GM03348 (cell line): ENCODE measurements at regions not wholly inside any gene's neighbourhood (a gene's known extent, or its start where the extent isn't known, plus 50 kb on each side); places are given as distances from the start of the nearest gene placed in this dataset.
A peak's percentile ranks its signal among the peaks of the same experiment; 100 is the strongest.

Experiments used
- DNase-seq: peaks from one replicate; pipeline ENCODE4 v3.0.0; 2012; ENCODE audit warnings: low spot score

DNA sequence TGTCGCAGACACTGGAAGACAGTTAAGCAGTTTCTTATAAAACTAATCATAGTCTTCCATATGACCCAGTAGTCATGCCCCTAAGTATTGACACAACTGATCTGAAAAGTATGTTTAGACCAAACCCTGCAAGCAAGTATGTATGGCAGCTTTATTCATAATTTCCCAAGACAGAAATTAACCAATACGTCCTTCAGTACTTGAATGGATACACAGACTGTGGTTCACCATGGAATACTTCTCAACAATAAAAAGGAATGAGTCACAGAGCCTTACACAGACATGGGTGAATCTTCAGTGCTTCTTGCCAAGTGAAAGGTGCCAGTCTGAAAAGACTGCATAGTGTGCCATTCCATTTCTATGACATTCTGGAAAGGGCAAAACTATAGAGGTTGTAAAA is 50.2 kb upstream of the AKR1E2 start:
- peak; percentile 69 for DNase-seq

DNA sequence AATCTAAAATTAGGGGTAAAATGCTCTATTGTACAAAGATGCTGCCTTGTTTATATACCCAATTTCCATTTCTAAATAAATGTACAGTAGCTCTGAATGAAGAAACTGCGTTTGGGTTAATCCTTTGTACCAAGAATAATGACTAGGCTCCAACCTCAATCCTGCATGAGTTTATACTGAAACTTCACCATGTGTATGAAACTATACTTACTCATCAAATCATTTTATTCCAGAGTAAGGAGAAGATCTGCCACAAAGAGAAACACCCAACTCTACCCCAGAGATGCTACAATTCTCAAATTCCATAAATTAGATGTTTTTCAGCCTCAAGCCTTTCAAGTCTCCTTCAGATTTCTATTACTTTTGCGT is 53.8 kb upstream of the AKR1E2 start:
- no peak for DNase-seq

DNA sequence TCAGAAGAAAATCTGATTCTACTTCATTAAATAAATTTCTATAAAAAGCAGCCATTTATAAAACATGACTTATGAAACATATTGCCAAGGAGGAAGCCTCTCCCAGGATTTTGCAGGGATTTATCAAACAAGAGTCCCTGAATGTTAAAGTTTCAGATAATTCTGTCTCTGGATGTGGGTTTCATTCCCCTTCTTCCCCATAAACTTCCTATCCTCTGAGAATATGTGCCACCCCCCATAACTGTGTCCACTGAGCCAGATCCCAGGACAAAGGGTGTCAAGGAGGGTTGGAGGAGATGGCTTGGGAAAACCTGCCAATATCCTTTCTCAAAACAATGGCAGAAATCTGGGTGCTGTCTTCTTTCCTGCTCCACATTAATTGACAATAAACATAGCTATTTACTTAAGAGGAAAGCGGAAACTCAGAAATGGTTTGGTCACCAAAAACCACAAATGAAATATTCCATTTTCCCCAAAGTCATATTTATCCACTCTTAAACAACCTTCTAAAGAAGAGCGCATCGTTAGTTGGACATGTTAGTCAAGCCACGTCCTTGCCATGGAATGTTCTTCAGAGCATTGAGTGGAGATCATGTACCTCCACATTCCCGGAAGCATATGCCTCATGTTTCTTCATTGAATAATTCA is 54.3 kb upstream of the AKR1E2 start:
- peak; percentile 39 for DNase-seq

DNA sequence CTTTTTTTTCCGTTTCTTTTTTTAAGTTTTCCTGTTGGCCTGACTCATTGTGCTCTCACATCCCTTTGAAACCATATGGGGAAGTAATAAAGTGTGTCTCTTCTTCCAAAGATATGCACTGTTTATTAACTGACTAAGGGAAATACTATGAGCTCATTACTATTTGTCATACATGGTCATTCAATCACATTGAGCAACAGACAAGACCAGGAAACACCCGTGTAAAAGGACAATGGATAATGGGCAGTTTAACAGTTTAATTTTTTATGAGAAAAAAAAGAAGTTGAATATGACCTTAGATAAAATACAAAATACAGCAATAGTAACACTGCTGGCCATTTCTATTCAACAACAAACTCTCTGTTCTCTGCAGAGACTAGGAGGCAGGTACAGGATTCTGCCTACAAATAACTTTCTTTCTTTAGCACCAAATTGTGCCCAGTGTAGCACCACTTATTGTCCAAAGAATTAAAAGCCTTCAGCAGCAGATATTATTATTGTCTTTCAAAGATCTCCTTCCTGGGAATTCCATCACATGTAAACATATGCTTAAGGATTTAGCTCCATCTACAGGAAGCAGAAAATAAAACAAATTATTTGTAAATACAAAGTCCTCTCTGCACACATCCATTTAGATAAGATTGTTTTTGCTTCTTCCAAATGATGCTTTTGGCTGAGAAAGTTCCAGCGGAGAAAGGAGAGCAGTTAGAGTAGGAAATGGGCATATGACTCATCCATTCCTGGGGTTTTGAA is 55.0 kb upstream of the AKR1E2 start:
- peak; percentile 52 for DNase-seq

DNA sequence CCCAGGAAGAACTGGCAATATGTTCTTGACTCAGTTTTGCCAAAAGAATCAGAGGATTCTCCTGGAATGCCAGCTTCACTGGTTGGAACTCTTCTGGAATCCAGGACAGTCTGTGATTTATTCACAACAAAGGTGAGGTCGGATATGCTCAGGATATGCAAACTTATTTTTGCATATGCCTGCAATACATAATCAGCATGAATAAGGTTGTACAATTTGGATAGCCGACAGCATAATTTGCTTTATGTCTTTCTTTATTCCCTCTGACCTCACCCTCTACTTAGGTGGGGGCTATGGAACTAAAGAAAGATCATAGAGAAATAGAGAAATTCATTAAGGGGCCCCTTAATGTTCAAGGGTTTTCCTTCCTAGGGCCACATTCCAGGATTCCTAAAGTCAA is 57.6 kb upstream of the AKR1E2 start:
- DNase-seq: no peak

DNA sequence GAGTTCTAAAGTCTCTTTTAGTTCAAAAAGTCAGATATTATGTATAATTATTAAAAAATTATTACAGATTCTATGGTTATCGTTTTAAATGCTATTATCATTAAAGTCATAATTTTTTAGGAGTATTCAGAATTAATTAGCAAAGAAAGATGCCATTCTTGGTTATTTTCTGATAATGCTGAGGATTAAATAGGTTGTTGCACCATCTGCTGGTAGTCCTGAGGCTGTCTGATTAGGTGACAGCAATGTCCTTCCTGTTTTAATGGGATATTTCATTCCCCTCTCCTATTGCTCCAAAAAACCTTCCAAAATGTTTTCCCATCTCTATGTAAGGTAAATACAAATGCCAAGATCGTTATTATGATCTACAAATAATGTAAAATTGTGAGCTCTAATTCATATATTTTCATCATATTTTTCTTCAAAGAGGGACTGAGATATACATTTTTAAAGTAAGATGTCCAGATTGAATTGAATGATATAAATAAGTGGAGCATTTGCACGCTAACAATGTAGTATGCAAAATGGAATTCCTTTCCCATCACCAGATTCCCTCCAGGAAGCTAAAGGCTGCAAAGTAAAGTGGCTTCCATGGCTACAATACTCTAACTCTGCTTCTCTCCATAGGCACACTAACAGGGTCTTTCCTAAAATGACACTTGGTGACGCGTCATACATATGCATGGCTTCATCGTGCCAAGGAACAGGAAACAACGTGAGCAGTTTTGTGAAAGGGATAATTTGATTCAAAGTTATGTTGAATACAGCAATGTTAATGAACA is 58.8 kb upstream of the AKR1E2 start:
- DNase-seq: peak; percentile 18

DNA sequence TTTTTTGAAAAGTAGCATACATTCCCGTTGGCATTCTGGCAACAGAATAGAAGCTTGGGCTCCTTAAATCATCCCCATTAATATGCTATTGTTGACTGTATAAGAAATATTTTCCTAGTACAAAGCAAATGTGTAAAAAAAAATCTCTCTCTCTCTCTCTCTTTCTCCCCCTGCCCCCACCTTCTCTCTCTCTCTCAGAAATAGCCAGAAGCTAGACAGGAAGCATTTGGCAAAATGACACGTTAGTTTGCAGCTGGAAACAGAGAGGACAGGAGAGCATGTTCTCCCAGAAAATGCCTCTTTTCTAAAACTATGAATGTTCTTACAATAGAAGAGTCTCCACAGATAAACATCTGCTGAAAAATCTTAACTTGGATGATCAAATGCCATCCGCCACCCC is 59.6 kb upstream of the AKR1E2 start:
- no peak for DNase-seq

DNA sequence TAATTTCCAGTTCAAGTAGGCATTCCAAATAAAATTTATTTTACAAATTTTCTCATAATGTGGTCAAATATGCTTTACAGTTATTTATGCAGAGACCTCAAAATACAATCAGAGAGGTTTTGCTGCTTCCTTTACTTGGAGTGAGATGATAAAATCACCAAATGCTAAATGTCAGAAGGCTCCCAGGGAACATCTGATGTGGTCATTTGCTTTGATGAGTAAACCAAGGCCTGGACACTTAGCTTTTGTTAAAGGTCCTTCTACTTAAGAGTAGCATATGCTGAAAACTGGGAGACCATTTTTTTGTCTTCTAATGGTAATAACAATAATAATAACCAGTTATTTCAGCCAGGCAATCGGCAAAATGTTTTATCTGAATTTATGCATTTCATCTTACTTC is 60.6 kb upstream of the AKR1E2 start:
- no peak for DNase-seq

DNA sequence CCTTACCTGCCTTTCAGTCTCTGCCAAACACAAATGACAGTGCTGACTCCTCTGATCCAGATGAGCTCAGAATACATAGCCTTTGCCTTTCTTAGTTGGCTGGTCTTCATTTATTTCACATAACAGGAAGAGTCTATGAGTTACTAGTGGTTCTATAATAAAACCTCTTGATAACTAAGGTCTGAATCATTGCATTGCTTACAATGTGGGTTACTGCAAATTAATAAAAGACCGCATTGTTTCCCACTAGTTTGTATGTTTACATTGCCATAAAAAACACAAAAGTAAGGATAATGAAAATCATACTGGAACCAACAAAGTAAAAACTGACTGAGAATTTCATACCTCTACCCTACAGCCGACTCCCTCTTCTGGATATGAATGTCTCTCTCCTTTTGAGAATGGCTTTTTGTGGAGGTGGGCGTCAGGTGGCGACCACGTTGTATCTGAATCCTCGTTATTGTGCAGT is 62.0 kb upstream of the AKR1E2 start:
- DNase-seq: peak; percentile 45

DNA sequence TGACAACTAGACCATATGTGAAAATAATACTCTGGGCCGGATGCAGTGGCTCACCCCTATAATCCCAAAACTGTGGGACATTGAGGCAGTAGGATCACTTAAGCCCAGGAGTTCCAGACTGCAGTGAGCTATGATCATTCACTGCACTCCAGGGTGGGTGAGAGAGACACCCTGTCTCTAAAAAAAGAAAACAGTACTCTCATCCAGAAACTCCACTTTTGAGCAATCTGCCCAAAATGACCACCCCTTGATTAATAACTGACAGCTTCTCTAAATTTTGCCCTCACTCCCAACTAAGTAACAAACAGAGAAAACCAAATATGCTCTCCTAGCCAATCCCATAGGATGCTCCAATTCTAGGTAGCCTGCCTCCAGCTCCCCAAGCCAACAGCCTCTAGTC is 62.5 kb upstream of the AKR1E2 start:
- DNase-seq: no peak

DNA sequence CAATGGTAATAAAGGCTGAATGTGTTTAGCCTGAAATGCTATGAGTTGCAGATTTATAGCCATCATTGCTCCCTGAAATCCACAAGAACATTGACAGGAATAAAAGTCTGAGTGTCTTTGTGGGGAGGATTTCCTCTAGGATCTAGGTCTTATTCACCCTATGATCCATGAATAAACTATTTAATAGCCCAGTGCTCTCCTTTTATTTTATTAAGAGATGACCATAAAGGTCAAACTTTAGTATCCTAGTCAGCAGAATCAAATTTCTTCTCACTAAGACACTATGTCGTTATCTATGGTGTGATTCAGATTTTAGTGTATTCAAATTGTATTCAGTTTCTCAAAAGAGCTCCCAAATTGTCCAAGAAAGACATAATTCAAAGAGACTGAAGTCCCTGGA is 67.8 kb upstream of the AKR1E2 start:
- DNase-seq: no peak

DNA sequence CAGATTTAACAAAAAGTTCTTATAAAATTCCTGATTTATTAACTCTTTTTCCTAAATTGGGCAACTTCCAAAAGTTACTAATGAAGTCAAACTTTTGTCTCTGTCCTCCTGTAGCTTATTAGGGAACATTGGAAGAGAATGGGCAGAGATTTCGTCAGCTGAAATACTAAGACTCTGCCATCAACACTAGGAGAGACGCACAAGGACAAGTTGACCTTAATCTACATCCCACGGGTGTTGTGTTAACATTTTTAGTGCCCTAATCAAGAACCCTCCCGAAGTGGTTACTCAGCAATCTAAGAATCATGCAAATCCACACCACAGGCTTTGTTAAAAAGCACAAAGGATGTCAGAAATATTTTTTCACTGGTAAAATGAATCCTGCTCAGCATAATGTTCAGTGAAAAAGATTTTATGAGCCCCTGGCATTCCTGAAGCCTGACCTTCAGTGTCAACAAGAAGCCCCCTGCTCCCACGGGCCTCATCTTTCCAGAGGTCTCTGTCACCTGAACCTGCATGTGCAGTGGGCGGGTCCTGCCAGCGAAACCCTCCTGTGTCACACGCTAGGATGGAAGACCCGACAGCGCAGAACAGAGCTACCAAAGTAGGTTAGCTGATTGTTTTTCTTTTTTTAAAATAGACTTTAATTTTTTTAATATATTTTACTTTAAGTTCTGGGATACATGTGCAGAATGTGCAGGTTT is 70.6 kb upstream of the AKR1E2 start:
- DNase-seq: no peak

DNA sequence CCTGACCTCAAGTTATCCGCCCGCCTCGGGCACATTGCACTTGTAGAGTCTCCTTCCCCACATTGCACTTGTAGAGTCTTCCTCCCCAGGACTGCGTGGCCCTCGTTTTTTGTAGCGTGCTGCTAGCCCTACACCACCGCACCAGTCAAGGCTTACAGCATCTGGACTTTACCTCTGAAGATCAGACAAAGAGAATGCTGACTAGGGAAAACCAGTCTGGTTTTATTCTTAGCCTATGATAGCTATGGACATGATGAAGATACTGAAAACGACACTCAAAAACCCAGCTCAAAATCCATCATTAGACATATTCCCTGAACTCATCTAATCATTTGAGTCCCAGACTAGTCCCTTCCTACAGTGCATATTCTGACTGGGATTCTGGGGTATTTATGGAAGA is 71.9 kb upstream of the AKR1E2 start:
- DNase-seq: no peak

DNA sequence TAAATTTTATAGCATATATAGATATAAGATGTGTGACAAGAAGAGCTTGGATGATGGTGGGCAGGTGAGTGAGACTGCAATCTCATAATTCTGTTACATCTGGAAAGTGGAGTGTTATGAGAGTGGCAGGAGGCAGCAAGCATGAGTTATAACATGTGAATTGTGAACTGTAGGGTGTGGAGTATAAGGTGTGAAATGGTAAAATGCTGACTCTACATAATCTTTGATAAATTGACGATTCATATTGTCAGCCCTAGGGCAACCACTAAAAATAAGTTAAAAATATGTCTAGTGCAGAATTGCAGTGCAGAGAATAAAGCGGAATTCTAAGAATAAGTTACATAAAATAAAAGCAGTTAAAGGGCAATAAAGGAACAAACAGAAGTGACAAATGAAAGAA is 74.8 kb upstream of the AKR1E2 start:
- DNase-seq: no peak

DNA sequence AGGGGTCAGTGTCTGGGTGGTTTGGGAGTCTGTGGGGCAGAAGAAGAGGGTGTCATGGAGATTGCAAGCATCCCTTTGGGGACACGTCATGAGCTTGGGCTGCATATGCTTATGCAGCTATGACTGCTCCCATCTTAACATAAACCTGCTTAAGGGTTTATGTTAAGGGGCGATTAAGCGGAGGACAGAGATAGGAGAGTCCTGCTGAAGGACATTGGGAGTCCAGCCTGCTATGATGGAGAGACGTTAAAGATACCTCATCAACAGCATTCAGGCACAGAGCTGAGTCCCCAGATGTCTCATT is 76.8 kb upstream of the AKR1E2 start:
- DNase-seq: no peak

DNA sequence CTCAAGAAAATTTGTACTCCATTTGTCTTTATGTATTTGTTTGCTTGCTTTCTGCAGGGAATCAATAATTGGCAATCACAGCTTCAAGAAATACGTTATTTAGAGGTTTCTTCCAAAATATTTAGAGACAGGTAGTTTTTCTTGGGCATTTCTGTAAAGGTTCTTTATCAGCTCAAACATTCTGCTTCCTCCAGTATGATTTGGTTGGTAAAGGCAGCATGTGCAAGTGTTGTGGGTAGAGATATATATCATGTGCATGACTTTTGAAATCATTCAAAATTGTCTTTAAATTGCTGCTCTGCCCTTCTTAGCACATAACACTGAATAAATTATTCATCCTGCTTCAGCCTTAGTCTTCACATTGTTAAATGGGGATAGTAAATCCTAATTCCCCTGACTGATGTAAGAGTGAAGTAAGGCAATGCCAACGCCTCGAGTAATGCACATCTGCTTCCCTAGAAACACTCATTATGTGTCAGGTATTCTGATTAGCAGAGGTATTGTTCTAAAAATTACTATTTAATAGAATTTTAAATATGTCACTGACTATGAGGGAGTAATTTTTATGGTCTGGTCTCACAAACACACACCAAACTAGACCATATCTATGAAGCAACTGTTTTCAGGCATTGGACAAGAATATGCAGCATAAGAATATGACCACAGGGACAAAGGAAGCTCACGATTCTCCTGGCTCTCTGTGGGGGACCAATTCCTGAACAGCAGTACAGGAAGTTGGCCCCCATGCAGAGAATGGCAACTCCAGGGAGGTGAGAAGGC is 77.3 kb upstream of the AKR1E2 start:
- DNase-seq: no peak

DNA sequence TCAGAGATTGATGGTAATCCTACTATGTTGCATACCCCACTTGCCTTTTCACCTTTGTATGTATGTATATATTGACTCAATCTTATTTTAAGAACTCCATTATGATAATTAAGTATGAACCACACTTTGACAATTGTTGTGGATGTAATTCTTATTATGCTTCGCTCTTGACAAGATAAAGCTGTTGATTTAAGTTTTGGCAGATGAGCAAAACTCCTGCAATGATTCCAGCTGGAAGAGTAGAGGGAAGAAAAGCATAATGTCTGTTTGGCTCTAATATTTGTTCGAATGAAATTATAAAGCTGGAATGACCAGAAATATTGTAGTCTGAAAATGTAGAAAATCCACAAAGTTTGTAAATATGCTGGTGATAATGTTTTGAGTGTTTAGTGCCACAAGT is 83.8 kb upstream of the AKR1E2 start:
- no peak for DNase-seq

DNA sequence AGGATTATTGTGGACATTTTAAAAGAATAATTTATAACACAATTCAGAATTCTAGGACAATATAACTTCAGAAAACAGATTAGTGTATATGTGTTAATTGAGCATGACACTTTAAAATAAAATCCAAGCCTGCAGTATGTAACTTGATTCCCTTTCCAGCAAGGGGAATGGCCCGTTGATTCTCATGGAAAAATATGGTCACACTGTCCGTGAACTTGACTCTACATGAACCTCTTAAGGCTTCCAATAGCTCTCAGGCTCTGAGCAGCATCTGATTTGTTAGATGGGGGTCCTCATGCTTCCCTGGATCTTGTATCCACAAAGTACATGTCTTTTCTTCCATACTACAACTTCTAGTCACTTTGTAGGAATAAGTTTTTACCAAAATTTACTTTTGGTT is 85.5 kb upstream of the AKR1E2 start:
- DNase-seq: no peak

DNA sequence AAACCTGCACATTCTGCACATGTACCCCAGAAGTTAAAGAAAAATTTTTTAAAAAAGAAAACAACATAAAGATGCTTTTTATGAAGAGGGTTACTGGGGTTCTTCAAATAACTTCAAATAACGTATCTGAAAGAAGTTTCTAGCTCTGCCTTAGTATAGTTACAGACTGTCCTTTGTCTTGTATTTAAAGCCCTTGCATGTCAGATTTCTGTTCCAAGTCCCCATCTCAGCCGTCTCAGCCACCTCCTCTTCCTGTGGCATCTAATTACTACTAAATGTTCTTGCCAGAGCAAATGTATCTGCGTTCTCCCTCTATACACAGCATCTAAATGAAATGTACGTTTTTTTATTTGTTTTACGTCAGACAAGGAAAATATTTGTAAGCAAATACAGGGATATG is 89.4 kb upstream of the AKR1E2 start:
- DNase-seq: no peak

DNA sequence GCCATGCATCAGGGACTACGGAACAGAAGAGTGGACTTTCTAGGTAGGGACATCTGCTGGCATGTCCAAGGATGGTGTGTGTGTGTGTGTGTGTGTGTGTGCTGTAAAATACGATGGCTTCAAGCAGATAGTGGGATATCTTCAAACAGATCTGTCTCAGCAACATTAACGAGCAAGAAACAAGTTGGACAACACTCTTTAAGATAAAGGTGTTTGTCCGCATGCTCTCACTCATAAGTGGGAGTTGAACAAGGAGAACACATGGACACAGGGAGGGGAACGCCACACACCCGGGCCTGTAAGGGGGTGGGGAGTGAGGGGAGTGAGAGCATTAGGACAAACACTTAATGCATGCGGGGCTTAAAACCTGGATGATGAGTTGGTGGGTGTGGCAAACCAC is 89.8 kb upstream of the AKR1E2 start:
- DNase-seq: no peak

DNA sequence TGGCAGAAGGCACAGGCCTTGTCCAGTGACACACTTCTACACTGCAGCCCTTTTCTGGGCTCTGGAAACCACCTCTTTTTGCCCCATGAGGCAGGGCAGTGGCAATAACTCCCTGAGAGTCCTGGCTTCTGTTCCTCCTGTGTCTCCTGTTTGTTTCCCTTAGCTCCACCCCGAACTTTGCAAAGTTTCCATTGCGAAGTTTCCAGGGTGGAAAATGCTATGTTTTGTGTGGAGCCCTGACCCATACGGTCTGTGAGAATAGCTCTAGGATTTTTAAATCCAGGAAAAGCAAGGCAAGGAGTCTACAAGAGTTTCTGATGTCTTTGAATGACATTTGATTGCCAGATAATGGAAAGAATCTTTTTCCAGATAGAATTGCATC is 92.2 kb upstream of the AKR1E2 start:
- no peak for DNase-seq
